DMS 273 (cell line): ENCODE measurements at regions not wholly inside any gene's neighbourhood (a gene's known extent, or its start where the extent isn't known, plus 50 kb on each side); places are given as distances from the start of the nearest gene placed in this dataset.
"Not testable (repeated sequence)": the region's sequence is repeated elsewhere in the genome, so short reads cannot be mapped to it uniquely, and the experiment has no call there.

ENCODE experiments used
- DNase-seq: peaks from one replicate; lab custom pipeline; 2025; ENCODE audit not compliant: unreplicated experiment; lab: John Stamatoyannopoulos, UW

GRCh38 chr14:105635560-105635959 is 109.2 kb downstream of the TMEM121 start:
- no peak for DNase-seq

GRCh38 chr14:105636021-105636420 is 109.6 kb downstream of the TMEM121 start:
- DNase-seq, result not testable (repeated sequence)

- DNase-seq, result no peak
These were observed 110.6 kb downstream of the TMEM121 start for GRCh38 chr14:105636935-105637334.

- DNase-seq, result not testable (repeated sequence)
These were observed 111.0 kb downstream of the TMEM121 start for GRCh38 chr14:105637345-105637744.

- not testable (repeated sequence) for DNase-seq
These were observed 113.9 kb downstream of the TMEM121 start for GRCh38 chr14:105639969-105640931.

GRCh38 chr14:105641075-105641937 is 114.9 kb downstream of the TMEM121 start:
- no peak for DNase-seq

GRCh38 chr14:105641951-105642350 is 115.6 kb downstream of the TMEM121 start:
- not testable (repeated sequence) for DNase-seq

GRCh38 chr14:105642486-105642885 is 116.1 kb downstream of the TMEM121 start:
- DNase-seq, result not testable (repeated sequence)

GRCh38 chr14:105643406-105644052 is 117.1 kb downstream of the TMEM121 start:
- DNase-seq, result not testable (repeated sequence)

- DNase-seq, result not testable (repeated sequence)
These were observed 117.7 kb downstream of the TMEM121 start for GRCh38 chr14:105644053-105644435.

GRCh38 chr14:105644457-105644856 is 118.1 kb downstream of the TMEM121 start:
- DNase-seq, result not testable (repeated sequence)

- not testable (repeated sequence) for DNase-seq
These were observed 118.5 kb downstream of the TMEM121 start for GRCh38 chr14:105644891-105645290.

GRCh38 chr14:105645389-105645788 is 119.0 kb downstream of the TMEM121 start:
- DNase-seq, result not testable (repeated sequence)

GRCh38 chr14:105646175-105646574 is 119.8 kb downstream of the TMEM121 start:
- DNase-seq, result peak; percentile 33

GRCh38 chr14:105646711-105647281 is 120.4 kb downstream of the TMEM121 start:
- DNase-seq, result not testable (repeated sequence)

GRCh38 chr14:105647426-105647783 is 121.0 kb downstream of the TMEM121 start:
- not testable (repeated sequence) for DNase-seq

- no peak for DNase-seq
These were observed 121.6 kb downstream of the TMEM121 start for GRCh38 chr14:105647784-105648608.

GRCh38 chr14:105648609-105649535 is 122.5 kb downstream of the TMEM121 start:
- not testable (repeated sequence) for DNase-seq

- not testable (repeated sequence) for DNase-seq
These were observed 125.9 kb downstream of the TMEM121 start for GRCh38 chr14:105652317-105652716.
